ENCODE measurements at regions not wholly inside any gene's neighbourhood (a gene's known extent, or its start where the extent isn't known, plus 50 kb on each side); places are given as distances from the start of the nearest gene placed in this dataset.

DNA sequence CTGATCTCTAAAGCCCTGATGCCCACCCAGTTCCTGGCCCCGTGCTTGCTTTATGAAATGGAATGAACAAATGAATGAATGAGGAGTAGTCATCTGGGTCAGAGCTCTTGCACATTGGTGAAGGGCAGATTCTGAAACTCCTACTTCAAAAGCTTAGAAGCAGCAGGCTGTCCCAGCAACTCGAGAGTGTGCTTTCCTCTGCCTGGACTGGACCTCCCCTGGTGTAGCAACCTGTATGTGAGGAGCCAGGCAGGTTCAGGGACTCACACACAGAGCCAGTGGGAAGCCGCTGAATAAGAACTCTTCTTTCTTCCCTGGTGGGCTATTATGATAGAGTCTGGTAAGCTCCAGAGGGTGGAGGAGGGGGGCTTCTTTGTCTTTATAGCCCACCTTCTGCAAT is 396.4 kb downstream of the CDK5RAP2 start:
- TF ChIP-seq, protein P1, sequence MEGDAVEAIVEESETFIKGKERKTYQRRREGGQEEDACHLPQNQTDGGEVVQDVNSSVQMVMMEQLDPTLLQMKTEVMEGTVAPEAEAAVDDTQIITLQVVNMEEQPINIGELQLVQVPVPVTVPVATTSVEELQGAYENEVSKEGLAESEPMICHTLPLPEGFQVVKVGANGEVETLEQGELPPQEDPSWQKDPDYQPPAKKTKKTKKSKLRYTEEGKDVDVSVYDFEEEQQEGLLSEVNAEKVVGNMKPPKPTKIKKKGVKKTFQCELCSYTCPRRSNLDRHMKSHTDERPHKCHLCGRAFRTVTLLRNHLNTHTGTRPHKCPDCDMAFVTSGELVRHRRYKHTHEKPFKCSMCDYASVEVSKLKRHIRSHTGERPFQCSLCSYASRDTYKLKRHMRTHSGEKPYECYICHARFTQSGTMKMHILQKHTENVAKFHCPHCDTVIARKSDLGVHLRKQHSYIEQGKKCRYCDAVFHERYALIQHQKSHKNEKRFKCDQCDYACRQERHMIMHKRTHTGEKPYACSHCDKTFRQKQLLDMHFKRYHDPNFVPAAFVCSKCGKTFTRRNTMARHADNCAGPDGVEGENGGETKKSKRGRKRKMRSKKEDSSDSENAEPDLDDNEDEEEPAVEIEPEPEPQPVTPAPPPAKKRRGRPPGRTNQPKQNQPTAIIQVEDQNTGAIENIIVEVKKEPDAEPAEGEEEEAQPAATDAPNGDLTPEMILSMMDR (IDR thresholded peaks at IDR 0.05), result no peak
- TF ChIP-seq POLR2A (IDR thresholded peaks at IDR 0.05), result no peak
- no peak for TF ChIP-seq POLR2AphosphoS5 (IDR thresholded peaks at IDR 0.05; ENCODE audit: insufficient read depth in 1 of 2, low read depth in 1 of 2)
